Neural progenitor cell (in vitro differentiated cells): ENCODE measurements at regions not wholly inside any gene's neighbourhood (a gene's known extent, or its start where the extent isn't known, plus 50 kb on each side); places are given as distances from the start of the nearest gene placed in this dataset.

Experiments
- DNase-seq: peaks from one replicate; pipeline ENCODE4 v3.0.0-alpha.2; 2016; ENCODE audit warnings: low spot score
- H2AFZ ChIP-seq: fragments of 200-600 bp; sonication (generic); replicated peaks from 2 replicates; pipeline ENCODE4 v1.6.1; 2016; ENCODE audit warnings: antibody characterized with exemption
- H3F3A ChIP-seq: fragments of 200-600 bp; sonication (generic); 2 replicates; pipeline ENCODE4 v1.6.1; 2016; ENCODE audit warnings: antibody characterized with exemption, low read depth
- H3K27ac ChIP-seq: fragments of 200-600 bp; sonication (generic); 2 replicates; pipeline ENCODE4 v1.5.1; 2016; ENCODE audit warnings: mild to moderate bottlenecking
- H3K27me3 ChIP-seq: fragments of 200-600 bp; sonication (generic); 2 replicates; pipeline ENCODE4 v1.6.1; 2016; ENCODE audit warnings: mild to moderate bottlenecking, moderate library complexity
- H3K36me3 ChIP-seq: fragments of 200-600 bp; sonication (generic); 2 replicates; pipeline ENCODE4 v1.5.1; 2016
- H3K4me1 ChIP-seq: fragments of 200-600 bp; sonication (generic); 2 replicates; pipeline ENCODE4 v1.6.1; 2016; ENCODE audit warnings: mixed run types
- H3K4me2 ChIP-seq: fragments of 200-600 bp; sonication (generic); 2 replicates; pipeline ENCODE4 v1.6.1; 2016
- H3K4me3 ChIP-seq: fragments of 200-600 bp; sonication (generic); 2 replicates; pipeline ENCODE4 v1.5.1; 2016
- H3K79me2 ChIP-seq: fragments of 200-600 bp; sonication (generic); 2 replicates; pipeline ENCODE4 v1.6.1; 2016; ENCODE audit warnings: low read depth
- H3K9ac ChIP-seq: fragments of 200-600 bp; sonication (generic); 2 replicates; pipeline ENCODE4 v1.6.1; 2016
- H3K9me3 ChIP-seq: fragments of 200-600 bp; sonication (generic); 2 replicates; pipeline ENCODE4 v1.5.1; 2016; ENCODE audit warnings: low read depth
- H4K20me1 ChIP-seq: fragments of 200-600 bp; sonication (generic); 2 replicates; pipeline ENCODE4 v1.6.1; 2016; ENCODE audit warnings: low read depth
- H3K27ac Mint-ChIP-seq: 3 replicates; pipeline ENCODE4 v1.8.0; 2021; ENCODE audit warnings: mixed read lengths
- H3K27me3 Mint-ChIP-seq: 2 replicates; pipeline ENCODE4 v1.8.0; 2022; ENCODE audit warnings: low read depth, mild to moderate bottlenecking, inconsistent platforms, moderate library complexity, mixed read lengths; ENCODE audit not compliant: insufficient read depth
- H3K36me3 Mint-ChIP-seq: 3 replicates; pipeline ENCODE4 v1.8.0; 2021; ENCODE audit warnings: mixed read lengths
- H3K4me1 Mint-ChIP-seq: 3 replicates; pipeline ENCODE4 v1.8.0; 2021; ENCODE audit warnings: mixed read lengths
- H3K4me3 Mint-ChIP-seq: 3 replicates; pipeline ENCODE4 v1.8.0; 2021; ENCODE audit warnings: mild to moderate bottlenecking, moderate library complexity, mixed read lengths
- H3K9me3 Mint-ChIP-seq: 3 replicates; pipeline ENCODE4 v1.8.0; 2020; ENCODE audit warnings: mixed read lengths
- CTCF ChIP-seq: fragments of 200-600 bp; sonication (generic); IDR thresholded peaks from 2 replicates; pipeline ENCODE4 v1.5.1; 2017; ENCODE audit warnings: antibody characterized with exemption, mild to moderate bottlenecking
- EZH2 ChIP-seq: fragments of 200-600 bp; sonication (generic); IDR thresholded peaks from 2 replicates; pipeline ENCODE4 v1.6.1; 2017; ENCODE audit warnings: antibody characterized with exemption, mild to moderate bottlenecking, moderate library complexity
- EZH2phosphoT487 ChIP-seq: fragments of 200-600 bp; sonication (generic); IDR thresholded peaks from 2 replicates; pipeline ENCODE4 v1.6.1; 2017; ENCODE audit warnings: antibody characterized with exemption

DNA sequence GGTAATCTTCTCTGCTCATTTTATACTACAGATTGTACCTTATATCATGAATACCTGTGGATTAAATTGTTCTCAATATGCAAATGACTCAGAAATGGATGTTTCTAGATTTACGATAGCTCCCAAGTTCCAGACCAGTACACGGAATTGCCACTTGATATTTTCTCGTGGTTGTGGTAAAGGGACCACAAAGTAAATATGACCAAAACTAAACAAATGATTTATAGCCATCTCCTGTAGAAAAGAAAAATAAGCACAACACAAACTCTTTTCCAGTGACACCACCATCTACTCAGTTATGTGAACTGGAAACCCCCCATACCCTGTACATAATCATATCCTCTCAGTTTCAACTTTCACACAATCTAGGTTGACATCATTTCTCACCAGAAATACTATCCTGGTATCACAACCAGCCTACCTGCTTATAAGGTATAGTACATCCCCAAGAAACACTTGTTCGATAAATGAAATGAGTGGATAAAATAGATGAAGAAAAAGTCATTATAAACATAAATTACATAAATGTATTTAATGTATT lies 172.3 kb downstream of the ADGRL4 start:
- Histone ChIP-seq H2AFZ (no peak overlapping the region), H3K4me1 (no peaks in the 10 kb centered on the region), H3K79me2 (no peaks in the 10 kb centered on the region), H3K4me2 (no peak overlapping the region), H3K9ac (no peak overlapping the region), H3K9me3 (no peaks in the 10 kb centered on the region), H3K27ac (no peak overlapping the region), H4K20me1 (no peaks in the 10 kb centered on the region), H3K4me3 (no peak overlapping the region), H3K27me3 (no peaks in the 10 kb centered on the region), H3K36me3 (no peaks in the 10 kb centered on the region), H3F3A (no peaks in the 10 kb centered on the region)
- DNase-seq, result no peak
- H3K9me3 Mint-ChIP-seq, result no peaks in the 10 kb centered on the region
- no peak overlapping the region for H3K27ac Mint-ChIP-seq
- no peak for TF ChIP-seq CTCF
- no peak for TF ChIP-seq EZH2phosphoT487
- no peak for TF ChIP-seq EZH2
- no peaks in the 10 kb centered on the region for H3K27me3 Mint-ChIP-seq
- H3K4me3 Mint-ChIP-seq, result no peak overlapping the region
- peaks cover 4% of the 10 kb centered on the region for H3K4me1 Mint-ChIP-seq
- no peaks in the 10 kb centered on the region for H3K36me3 Mint-ChIP-seq

GRCh38 chr1:78836726-78837125 lies 169.8 kb downstream of the ADGRL4 start:
- DNase-seq, result no peak
- Histone ChIP-seq H3K27ac (no peak overlapping the region), H3K4me3 (no peak overlapping the region), H2AFZ (no peak overlapping the region), H3F3A (no peaks in the 10 kb centered on the region), H3K9me3 (no peaks in the 10 kb centered on the region), H3K27me3 (no peaks in the 10 kb centered on the region), H3K4me2 (no peak overlapping the region), H3K9ac (no peak overlapping the region), H3K79me2 (no peaks in the 10 kb centered on the region), H4K20me1 (no peaks in the 10 kb centered on the region), H3K4me1 (peaks cover 15% of the 10 kb centered on the region), H3K36me3 (no peaks in the 10 kb centered on the region)
- Mint-ChIP-seq H3K36me3 (no peaks in the 10 kb centered on the region), H3K4me3 (no peak overlapping the region), H3K9me3 (no peaks in the 10 kb centered on the region), H3K27me3 (no peaks in the 10 kb centered on the region), H3K27ac (no peak overlapping the region), H3K4me1 (peaks cover 12% of the 10 kb centered on the region)
- no peak for TF ChIP-seq EZH2
- TF ChIP-seq CTCF, result no peak
- no peak for TF ChIP-seq EZH2phosphoT487

- Mint-ChIP-seq H3K27ac (no peak overlapping the region), H3K27me3 (no peaks in the 10 kb centered on the region), H3K36me3 (no peaks in the 10 kb centered on the region), H3K4me3 (no peak overlapping the region), H3K9me3 (no peaks in the 10 kb centered on the region), H3K4me1 (peaks cover 20% of the 10 kb centered on the region)
- Histone ChIP-seq H2AFZ (no peak overlapping the region), H3K36me3 (no peaks in the 10 kb centered on the region), H3K9ac (no peak overlapping the region), H3K27ac (no peak overlapping the region), H4K20me1 (no peaks in the 10 kb centered on the region), H3F3A (no peaks in the 10 kb centered on the region), H3K4me3 (no peak overlapping the region), H3K4me2 (no peak overlapping the region), H3K79me2 (no peaks in the 10 kb centered on the region), H3K9me3 (no peaks in the 10 kb centered on the region), H3K4me1 (peaks cover 20% of the 10 kb centered on the region), H3K27me3 (no peaks in the 10 kb centered on the region)
- no peak for TF ChIP-seq EZH2phosphoT487
- TF ChIP-seq CTCF, result peak; percentile 86
- TF ChIP-seq EZH2, result no peak
- DNase-seq, result peak; percentile 60
Measured at GRCh38 chr1:78839704-78840277, 166.7 kb downstream of the ADGRL4 start.
